Body of pancreas (tissue), 4 donors: ENCODE measurements at regions not wholly inside any gene's neighbourhood (a gene's known extent, or its start where the extent isn't known, plus 50 kb on each side); places are given as distances from the start of the nearest gene placed in this dataset.
A peak's percentile ranks its signal among the peaks of the same experiment; 100 is the strongest.

Source experiments
- ATAC-seq: fragments of 150-250 bp; one replicate; pipeline ENCODE4 v1.9.1; 2016
- DNase-seq, 4 donors: peaks; one replicate each; pipeline ENCODE4 v3.0.0-alpha.2; 2019
- H3K27ac ChIP-seq, 4 donors: fragments of 200-600 bp; sonication (generic); 1 replicate in 3 of 4; 2 replicates in 1 of 4; pipeline versions ENCODE4 v1.5.1 to v1.6.1; 2016 to 2019; ENCODE audit warnings: mild to moderate bottlenecking in 1 of 4, mixed read lengths in 1 of 4, moderate library complexity in 1 of 4
- H3K27me3 ChIP-seq, 2 donors: fragments of 200-600 bp; sonication (generic); one replicate each; pipeline ENCODE4 v1.6.0; 2016; ENCODE audit warnings: mild to moderate bottlenecking in 1 of 2
- H3K36me3 ChIP-seq, 2 donors: fragments of 200-600 bp; sonication (generic); replicated peaks in 1 of 2; 2 replicates each; pipeline ENCODE4 v1.5.1; 2016; ENCODE audit warnings: low read depth in 2 of 2; ENCODE audit not compliant: insufficient read depth in 1 of 2
- H3K4me1 ChIP-seq: fragments of 200-600 bp; sonication (generic); one replicate; pipeline ENCODE4 v1.6.0; 2016
- H3K4me3 ChIP-seq, 2 donors: fragments of 200-600 bp; sonication (generic); 1 replicate in 1 of 2; 2 replicates in 1 of 2; pipeline ENCODE4 v1.5.1; 2016 to 2019
- H3K9me3 ChIP-seq, 3 donors: fragments of 200-600 bp; sonication (generic); 1 replicate in 2 of 3; 2 replicates in 1 of 3; pipeline ENCODE4 v1.5.1; 2016
- CTCF ChIP-seq, 7 experiments: fragments of 450-650 bp in 4 of 7; fragments of 200-600 bp in 3 of 7; sonication (generic) in 3 of 7; IDR thresholded peaks; one replicate each; pipeline ENCODE4 v1.5.1; 2016 to 2019; ENCODE audit warnings: antibody characterized with exemption in 7 of 7
- POLR2A ChIP-seq, 3 donors: fragments of 450-650 bp; IDR thresholded peaks; one replicate each; pipeline ENCODE4 v1.6.1; 2016; ENCODE audit warnings: antibody characterized with exemption in 3 of 3, mild to moderate bottlenecking in 2 of 3
- WGBS, 2 donors: methylation state at CpG; one replicate each; pipeline ENCODE4 v1.1.5; 2017; 5-methylcytosine and 5-hydroxymethylcytosine counted together
- intact Hi-C: fragments of 100-400 bp; cut with DNase I; formaldehyde crosslinking; loops from one replicate; pipeline ENCODE4 v1.15.1; 2023

DNA sequence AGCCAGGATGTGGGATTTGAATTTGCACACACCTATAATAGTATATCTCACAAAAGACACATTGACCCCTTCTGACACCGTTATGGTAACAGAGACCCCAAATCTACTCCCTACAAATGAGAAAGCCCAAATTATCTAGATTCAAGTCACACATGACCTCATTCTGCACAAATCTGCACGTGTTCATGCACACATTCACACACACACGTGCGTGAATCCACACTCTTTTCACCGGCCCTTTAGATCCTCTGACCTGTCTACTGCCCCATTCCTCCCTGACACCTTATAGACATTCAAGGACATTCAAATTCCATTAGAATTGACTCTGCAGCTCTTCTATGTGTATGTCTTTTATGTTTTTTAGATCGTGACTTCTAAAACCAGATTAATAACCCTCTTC, 627.8 kb upstream of the ID2 start:
- intact Hi-C loops = no loop called here
- 81 to 83% methylated on average over 6 of the region's 6 CpGs for WGBS, 2 donors

GRCh38 chr2:8058652-8059051, 623.2 kb upstream of the ID2 start:
- Histone ChIP-seq H3K27ac (no peak overlapping the region), H3K4me1 (no peaks in the 10 kb centered on the region), H3K36me3 (no peaks in the 10 kb centered on the region), H3K27me3 (no peaks in the 10 kb centered on the region), H3K4me3 (no peak overlapping the region), H3K9me3 (no peaks in the 10 kb centered on the region)
- ATAC-seq = no peak
- 50 to 82% methylated on average over 2 of the region's 2 CpGs for WGBS, 2 donors
- intact Hi-C loops = no loop called here
- no peak for DNase-seq
- TF ChIP-seq POLR2A (IDR thresholded peaks at IDR 0.05) = no peak
- no peak for TF ChIP-seq CTCF (IDR thresholded peaks at IDR 0.05)

More for the DNA sequence above, 627.8 kb upstream of the ID2 start:
- Histone ChIP-seq H3K4me1 (no peaks in the 10 kb centered on the region), H3K27me3 (no peaks in the 10 kb centered on the region), H3K36me3 (no peaks in the 10 kb centered on the region), H3K4me3 (no peak overlapping the region), H3K9me3 (no peaks in the 10 kb centered on the region), H3K27ac (no peak overlapping the region)
- TF ChIP-seq POLR2A (IDR thresholded peaks at IDR 0.05) = no peak
- no peak for TF ChIP-seq CTCF (IDR thresholded peaks at IDR 0.05)
- DNase-seq = no peak
- ATAC-seq = no peak

DNA sequence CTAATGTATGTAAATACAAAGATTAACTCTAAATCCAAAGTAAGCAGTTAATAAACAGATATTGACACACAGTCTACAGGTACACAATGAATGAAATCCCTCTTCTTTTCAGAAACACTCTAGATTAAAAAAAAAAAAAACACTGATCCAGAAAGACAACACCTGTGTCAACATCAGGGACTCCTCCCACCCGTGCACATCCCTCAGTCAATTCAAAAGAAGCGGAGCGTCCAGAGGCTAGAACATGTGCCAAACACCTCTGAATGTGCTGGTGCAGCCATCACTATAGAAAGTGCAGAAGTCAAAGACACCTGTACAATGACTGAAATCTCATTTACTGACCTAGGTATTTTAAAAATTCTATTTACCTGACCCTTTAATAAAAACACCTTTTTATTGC, 622.6 kb upstream of the ID2 start:
- H3K4me1 ChIP-seq = no peaks in the 10 kb centered on the region
- WGBS, 2 donors = 40 to 43% methylated on average over 3 of the region's 3 CpGs
- H3K27me3 ChIP-seq = no peaks in the 10 kb centered on the region
- intact Hi-C loops = no loop called here
- no peaks in the 10 kb centered on the region for H3K9me3 ChIP-seq
- H3K27ac ChIP-seq = no peak overlapping the region
- H3K4me3 ChIP-seq = no peak overlapping the region
- DNase-seq (peak in 1 of 4 donors; percentile 33), ATAC-seq (no peak)
- no peaks in the 10 kb centered on the region for H3K36me3 ChIP-seq
- no peak for TF ChIP-seq POLR2A (IDR thresholded peaks at IDR 0.05)
- TF ChIP-seq CTCF (IDR thresholded peaks at IDR 0.05) = no peak

- DNase-seq (no peak), ATAC-seq (no peak)
- no peaks in the 10 kb centered on the region for H3K4me1 ChIP-seq
- TF ChIP-seq CTCF (IDR thresholded peaks at IDR 0.05) = no peak
- TF ChIP-seq POLR2A (IDR thresholded peaks at IDR 0.05) = no peak
- no peaks in the 10 kb centered on the region for H3K9me3 ChIP-seq
- H3K27me3 ChIP-seq = no peaks in the 10 kb centered on the region
- 71 to 72% methylated on average over 4 of the region's 4 CpGs for WGBS, 2 donors
- H3K4me3 ChIP-seq = no peak overlapping the region
- intact Hi-C loops = no loop called here
- no peak overlapping the region for H3K27ac ChIP-seq
- H3K36me3 ChIP-seq = no peaks in the 10 kb centered on the region
Observed at GRCh38 chr2:8059794-8060193, 622.1 kb upstream of the ID2 start.

DNA sequence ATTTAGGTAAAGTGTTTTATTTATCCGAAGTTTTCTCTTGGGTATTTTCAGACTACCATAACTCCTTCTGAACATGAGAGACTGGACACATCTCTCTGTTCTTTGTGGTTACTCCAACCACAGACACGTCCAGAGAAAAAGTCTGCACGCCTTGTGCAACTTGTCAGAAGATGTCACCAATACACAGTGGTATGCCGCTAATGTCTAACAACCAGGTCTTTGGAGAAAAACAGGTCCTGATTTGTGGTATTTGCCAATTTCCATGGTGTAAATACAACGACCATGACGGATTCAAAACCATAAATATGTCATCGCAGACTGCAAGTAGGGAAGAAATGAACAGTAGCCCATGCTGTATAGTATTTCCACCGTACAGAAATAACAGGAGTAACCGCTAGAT, 620.6 kb upstream of the ID2 start:
- Histone ChIP-seq H3K27me3 (no peaks in the 10 kb centered on the region), H3K4me1 (no peaks in the 10 kb centered on the region), H3K36me3 (no peaks in the 10 kb centered on the region), H3K27ac (no peak overlapping the region), H3K4me3 (no peak overlapping the region), H3K9me3 (no peaks in the 10 kb centered on the region)
- ATAC-seq (no peak), DNase-seq (no peak)
- WGBS, 2 donors = 73 to 83% methylated on average over 9 of the region's 9 CpGs
- TF ChIP-seq CTCF (IDR thresholded peaks at IDR 0.05) (no peak), POLR2A (IDR thresholded peaks at IDR 0.05) (no peak)
- intact Hi-C loops = no loop called here
